ENCODE measurements at regions not wholly inside any gene's neighbourhood (a gene's known extent, or its start where the extent isn't known, plus 50 kb on each side); places are given as distances from the start of the nearest gene placed in this dataset.
"Not testable (repeated sequence)": the region's sequence is repeated elsewhere in the genome, so short reads cannot be mapped to it uniquely, and the experiment has no call there.

- DNase-seq (ENCODE audit: low read depth), result no peak
Observed at GRCh38 chr2:35580956-35581355, 774.6 kb upstream of the CRIM1 start.

DNA sequence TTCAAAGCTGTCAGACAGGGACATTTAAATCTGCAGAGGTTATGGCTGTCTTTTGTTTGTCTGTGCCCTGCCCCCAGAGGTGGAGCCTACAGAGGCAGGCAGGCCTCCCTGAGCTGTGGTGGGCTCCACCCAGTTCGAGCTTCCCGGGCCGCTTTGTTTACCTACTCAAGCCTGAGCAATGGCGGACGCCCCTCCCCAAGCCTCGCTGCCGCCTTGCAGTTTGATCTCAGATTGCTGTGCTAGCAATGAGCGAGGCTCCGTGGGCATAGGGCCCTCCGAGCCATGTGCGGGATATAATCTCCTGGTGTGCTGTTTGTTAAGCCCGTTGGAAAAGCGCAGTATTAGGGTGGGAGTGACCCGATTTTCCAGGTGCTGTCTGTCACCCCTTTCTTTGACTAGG is 787.0 kb upstream of the CRIM1 start:
- not testable (repeated sequence) for DNase-seq (ENCODE audit: low read depth)

DNA sequence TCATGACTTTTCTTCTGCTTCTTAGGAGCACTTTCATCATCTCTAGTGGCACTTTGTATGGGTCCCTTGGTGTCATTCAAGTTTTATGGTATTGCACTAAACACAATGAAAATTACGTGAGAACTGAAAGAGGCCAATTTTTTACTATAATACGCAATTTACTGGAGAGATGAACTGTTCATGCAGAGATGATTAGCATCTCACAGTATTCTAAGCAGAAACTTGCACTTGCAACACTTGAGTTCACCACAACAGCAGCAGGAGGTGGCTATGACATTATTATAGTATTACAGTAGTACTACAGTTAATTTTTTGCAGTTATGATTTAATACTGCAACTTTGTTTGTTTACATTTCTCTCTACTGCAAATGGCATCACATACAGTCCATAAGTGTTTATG is 793.1 kb upstream of the CRIM1 start:
- no peak for DNase-seq (ENCODE audit: low read depth)

DNA sequence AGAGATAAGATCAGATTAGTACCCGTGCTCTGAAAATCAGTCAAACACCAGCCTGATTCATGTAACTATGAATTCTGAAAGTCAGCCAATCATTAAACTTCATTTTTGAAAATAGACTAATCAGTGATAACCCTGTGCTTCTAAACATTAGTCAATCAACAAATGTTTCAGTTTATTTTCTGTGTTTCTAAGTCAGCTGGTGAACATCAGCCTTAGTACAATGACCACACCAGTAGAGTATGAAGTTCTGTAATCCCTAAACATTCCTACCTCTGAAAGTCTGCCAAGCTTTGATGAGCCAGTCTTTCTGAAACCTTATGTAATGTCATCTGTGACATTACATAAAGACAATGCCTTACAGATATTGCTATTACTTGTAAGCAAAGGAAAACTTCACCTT is 807.4 kb upstream of the CRIM1 start:
- DNase-seq (ENCODE audit: low read depth), result no peak

GRCh38 chr2:35545301-35545700 is 810.3 kb upstream of the CRIM1 start:
- DNase-seq (ENCODE audit: low read depth), result no peak

GRCh38 chr2:35538796-35539195 is 816.8 kb upstream of the CRIM1 start:
- no peak for DNase-seq (ENCODE audit: low read depth)

DNA sequence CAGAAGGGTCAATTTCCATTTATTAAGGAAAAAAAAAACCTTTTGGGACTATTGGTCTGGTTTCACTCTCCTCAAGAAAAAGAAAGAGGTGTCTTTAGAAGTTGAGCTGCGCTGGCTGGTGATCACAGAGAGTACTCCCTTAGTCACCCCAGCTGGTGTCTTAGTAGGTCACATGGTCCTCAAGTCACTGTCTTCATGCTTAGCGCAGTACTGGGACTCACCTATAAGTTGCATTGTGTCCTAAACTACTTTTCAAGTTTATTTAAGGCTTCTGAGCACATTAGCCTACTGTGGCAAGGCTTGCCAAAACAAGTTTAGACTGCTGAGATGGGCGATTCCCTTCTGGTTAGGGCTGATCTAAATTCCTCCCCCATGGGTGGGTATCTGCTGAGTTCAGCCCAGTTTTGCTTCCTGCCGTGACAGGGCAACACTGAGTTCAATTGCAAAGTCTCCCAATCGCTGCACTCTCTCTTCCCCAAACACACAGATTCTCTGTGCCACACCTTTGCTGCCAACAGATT is 824.9 kb upstream of the CRIM1 start:
- DNase-seq (ENCODE audit: low read depth), result no peak

DNA sequence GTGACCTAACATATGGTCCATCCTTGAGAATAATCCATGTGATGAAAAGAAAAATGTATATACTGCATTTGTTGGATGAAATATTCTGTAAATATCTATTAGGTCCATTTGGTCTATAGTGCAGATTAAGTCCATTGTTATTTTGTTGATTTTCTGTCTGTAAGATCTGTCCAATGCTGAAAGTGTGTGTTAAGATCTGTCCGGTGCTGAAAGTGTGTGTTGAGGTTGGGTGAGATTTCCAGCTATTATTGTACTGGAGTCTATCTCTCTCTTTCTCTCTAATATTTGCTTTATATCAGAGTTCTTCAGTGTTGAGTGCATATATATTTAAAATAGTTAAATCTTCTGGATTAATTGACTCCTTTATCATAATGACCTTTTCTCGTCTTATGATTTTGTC is 828.8 kb upstream of the CRIM1 start:
- DNase-seq (ENCODE audit: low read depth), result no peak

GRCh38 chr2:35522450-35522849 is 833.1 kb upstream of the CRIM1 start:
- DNase-seq (ENCODE audit: low read depth), result no peak

- DNase-seq (ENCODE audit: low read depth), result peak; percentile 1
Observed at GRCh38 chr2:35510636-35511035, 844.9 kb upstream of the CRIM1 start.

DNA sequence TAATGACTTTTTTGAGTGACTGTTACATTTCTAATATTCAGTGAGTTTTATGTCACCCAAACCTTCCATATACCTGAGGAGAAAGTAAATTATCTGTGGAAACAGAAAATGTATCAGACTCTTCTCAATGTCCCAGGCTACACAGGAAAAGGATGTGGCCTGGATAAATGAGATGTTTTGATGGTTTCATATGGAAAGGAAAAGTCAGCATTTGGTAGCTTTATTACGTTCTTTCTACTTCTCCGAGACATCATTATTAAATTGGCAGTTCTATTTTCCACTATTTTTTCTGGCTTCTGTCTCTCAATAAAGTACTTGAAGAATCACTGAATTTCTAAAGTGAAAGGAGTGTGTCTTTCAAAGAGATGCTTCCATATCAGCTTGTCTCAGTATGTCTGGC is 847.0 kb upstream of the CRIM1 start:
- DNase-seq (ENCODE audit: low read depth), result no peak

GRCh38 chr2:35504419-35504818 is 851.2 kb upstream of the CRIM1 start:
- DNase-seq (ENCODE audit: low read depth), result no peak

- DNase-seq (ENCODE audit: low read depth), result no peak
Observed at GRCh38 chr2:35503738-35504199, 851.8 kb upstream of the CRIM1 start.

DNA sequence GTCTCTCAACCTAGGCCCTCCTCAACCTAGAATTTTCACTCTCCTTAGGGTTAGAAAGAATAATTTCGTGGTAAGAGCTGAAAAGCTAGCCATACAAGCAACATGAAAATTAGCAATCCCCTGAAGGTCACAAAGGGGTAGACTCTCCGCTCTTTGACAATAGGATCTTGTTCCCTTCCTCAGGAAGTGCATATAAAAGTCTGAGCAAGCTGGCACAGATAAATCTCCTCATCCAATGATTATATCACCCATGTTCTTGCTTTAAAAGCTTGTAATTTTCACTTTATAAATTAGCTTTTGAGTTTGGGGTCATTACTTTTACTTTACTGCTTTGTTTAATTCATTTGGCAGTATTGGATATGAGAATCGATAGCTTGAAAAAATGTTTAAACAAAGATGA is 852.3 kb upstream of the CRIM1 start:
- DNase-seq (ENCODE audit: low read depth), result no peak

DNA sequence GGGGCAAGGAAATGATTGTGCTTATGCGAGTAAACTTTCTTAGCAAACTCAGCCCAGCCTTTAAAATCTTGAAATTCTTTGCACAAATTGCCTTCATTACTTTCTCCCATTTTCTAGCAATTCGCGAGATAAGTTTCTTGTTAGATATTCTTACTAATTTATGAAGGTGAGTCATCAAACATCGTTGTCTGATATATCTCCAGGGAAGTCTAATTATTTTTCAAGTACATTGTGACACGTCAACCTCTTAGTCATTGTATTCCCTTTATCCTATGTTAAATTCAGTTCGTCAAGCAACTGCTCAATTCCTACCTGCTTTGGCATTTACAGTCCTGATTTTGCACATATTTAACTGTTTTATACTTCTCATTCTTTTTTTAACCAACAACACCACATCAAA is 854.5 kb upstream of the CRIM1 start:
- no peak for DNase-seq (ENCODE audit: low read depth)

DNA sequence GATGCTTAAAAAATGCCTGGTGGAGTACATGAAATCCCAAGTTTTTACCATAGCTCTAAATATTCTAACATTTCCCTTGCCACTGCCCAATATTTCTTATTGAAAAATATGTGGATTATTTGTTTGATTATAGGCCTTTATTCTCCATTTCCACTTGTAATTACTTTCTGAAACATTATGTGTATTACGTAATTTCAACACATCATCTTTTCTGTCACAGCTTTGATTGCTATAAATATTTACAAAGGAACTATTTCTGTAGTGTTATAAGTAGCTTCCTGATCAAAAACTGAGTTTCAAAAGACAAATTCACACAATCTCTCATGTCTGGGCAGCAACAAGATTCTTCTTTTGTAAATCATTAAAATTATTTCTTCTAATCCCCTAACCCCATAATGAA is 859.6 kb upstream of the CRIM1 start:
- DNase-seq (ENCODE audit: low read depth), result no peak

DNA sequence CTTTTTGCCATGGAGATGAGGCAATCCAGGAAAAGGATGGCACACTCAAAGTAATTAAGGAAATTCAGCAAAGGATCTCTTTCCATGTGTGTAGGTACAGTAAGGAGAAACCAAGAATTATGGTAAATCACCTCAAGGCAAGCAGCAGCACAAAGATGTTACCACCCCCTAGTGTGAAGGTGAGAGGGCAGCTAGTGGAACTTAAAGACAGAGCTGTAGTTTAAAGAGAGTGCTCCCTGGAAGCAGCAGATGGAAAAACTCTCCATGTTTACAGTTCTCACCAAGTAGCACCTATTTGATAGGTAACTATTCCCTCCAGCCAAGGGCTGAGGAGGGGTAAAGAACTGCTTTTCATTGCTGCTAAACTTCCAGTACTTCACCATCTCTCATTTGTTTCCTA is 860.4 kb upstream of the CRIM1 start:
- no peak for DNase-seq (ENCODE audit: low read depth)

DNA sequence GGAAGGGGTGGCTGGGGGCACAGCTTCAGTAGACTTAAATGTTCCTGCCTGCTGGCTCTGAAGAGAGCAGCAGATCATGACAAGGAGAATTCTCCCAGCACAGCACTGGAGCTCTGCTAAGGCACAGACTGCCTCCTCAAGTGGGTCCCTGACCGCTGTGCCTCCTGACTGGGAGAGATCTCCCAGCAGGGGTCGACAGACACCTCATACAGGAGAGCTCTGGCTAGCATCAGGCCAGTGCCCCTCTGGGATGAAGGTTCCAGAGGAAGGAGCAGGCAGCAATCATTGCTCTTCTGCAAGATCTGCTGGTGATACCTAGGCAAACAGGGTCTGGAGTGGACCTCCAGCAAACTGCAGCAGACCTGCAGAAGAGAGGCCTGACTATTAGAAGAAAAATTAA is 877.5 kb upstream of the CRIM1 start:
- not testable (repeated sequence) for DNase-seq (ENCODE audit: low read depth)

GRCh38 chr2:35468245-35468644 is 887.3 kb upstream of the CRIM1 start:
- no peak for DNase-seq (ENCODE audit: low read depth)

DNA sequence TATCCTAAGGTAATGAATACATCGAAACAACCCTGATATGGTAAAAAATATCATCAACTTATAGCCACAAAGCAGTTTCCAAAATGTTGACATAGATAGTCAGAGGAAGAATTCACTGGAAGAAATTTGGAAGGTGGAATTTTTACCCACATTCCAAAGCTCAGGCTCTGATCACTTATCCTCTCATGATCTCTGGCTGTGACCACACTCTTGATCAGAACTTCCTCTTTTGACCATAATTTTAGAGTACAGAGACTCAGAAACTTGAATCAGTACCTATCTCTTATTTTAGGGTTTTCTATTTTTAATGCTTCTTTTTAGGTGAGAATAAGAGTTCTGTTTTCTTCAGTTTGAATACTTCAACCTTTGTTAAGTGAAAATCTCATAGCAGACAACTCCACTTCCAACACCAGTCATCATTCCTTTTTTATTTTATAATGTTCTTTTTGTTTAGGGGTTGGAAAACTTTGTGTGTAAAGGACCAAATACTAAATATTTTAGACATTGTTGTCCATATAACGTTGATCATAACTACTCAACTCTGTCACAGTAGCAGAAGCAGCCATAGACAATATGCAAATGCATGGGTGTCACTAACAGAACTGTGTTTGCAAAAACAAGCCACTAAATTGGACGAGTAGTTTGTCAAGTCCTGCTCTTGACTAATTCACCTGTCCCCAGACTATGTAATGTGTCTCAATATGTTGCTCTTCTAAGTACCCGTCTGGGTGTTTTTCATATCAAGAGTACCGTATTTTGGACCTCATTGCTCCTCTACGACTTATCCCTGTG is 891.6 kb upstream of the CRIM1 start:
- DNase-seq (ENCODE audit: low read depth), result no peak

- DNase-seq (ENCODE audit: low read depth), result no peak
Observed at GRCh38 chr2:35462226-35462998, 893.2 kb upstream of the CRIM1 start.

- DNase-seq (ENCODE audit: low read depth), result no peak
Observed at GRCh38 chr2:35461406-35461805, 894.2 kb upstream of the CRIM1 start.

Data from Daoy (cell line).